ENCODE measurements at regions not wholly inside any gene's neighbourhood (a gene's known extent, or its start where the extent isn't known, plus 50 kb on each side); places are given as distances from the start of the nearest gene placed in this dataset.

GRCh38 chr2:181126311-181126868 lies 146.0 kb downstream of the UBE2E3 start:
- no peak for TF ChIP-seq POLR2A (IDR thresholded peaks at IDR 0.05)
- TF ChIP-seq POLR2AphosphoS5 (IDR thresholded peaks at IDR 0.05) = no peak

Measured in breast epithelium (tissue), 3 donors.